Endothelial cell of umbilical vein (primary cell): ENCODE measurements at regions not wholly inside any gene's neighbourhood (a gene's known extent, or its start where the extent isn't known, plus 50 kb on each side); places are given as distances from the start of the nearest gene placed in this dataset.
"Not testable (repeated sequence)": the region's sequence is repeated elsewhere in the genome, so short reads cannot be mapped to it uniquely, and the experiment has no call there.

Source experiments
- CTCF ChIP-seq, 2 donors: IDR thresholded peaks; 1 replicate in 1 of 2; 2 replicates in 1 of 2; pipeline ENCODE4 v1.5.1; 2011; ENCODE audit warnings: low read length in 2 of 2, mild to moderate bottlenecking in 2 of 2, moderate library complexity in 2 of 2, control low read depth in 1 of 2, inconsistent platforms in 1 of 2, low read depth in 1 of 2; ENCODE audit not compliant: insufficient read depth in 1 of 2; ENCODE audit errors: extremely low read depth in 1 of 2
- EZH2 ChIP-seq: IDR thresholded peaks from 2 replicates; pipeline ENCODE4 v1.6.1; 2012; ENCODE audit warnings: borderline replicate concordance, low read depth, mild to moderate bottlenecking, moderate library complexity, low read length, inconsistent platforms; ENCODE audit not compliant: severe bottlenecking
- MAX ChIP-seq: IDR thresholded peaks from 2 replicates; pipeline ENCODE4 v1.6.1; 2011; ENCODE audit not compliant: insufficient read depth, insufficient read length
- POLR2A ChIP-seq: IDR thresholded peaks from 2 replicates; pipeline ENCODE4 v1.6.1; 2012; ENCODE audit warnings: low read depth, mild to moderate bottlenecking, control low read depth, low read length

GRCh38 chr4:82271915-82272480, 101.8 kb downstream of the HNRNPD start:
- not testable (repeated sequence) for TF ChIP-seq CTCF (IDR thresholded peaks at IDR 0.05; ENCODE audit: extremely low read depth in 1 of 2, insufficient read depth in 1 of 2, low read depth in 1 of 2, low read length in 2 of 2); POLR2A; EZH2; MAX
